Tibial nerve (tissue), 4 donors: ENCODE measurements at regions not wholly inside any gene's neighbourhood (a gene's known extent, or its start where the extent isn't known, plus 50 kb on each side); places are given as distances from the start of the nearest gene placed in this dataset.

Experiments
- CTCF ChIP-seq, 5 experiments: fragments of 200-600 bp in 3 of 5; fragments of 450-650 bp in 2 of 5; sonication (generic) in 3 of 5; IDR thresholded peaks; one replicate each; pipeline ENCODE4 v1.5.1; 2016 to 2019; ENCODE audit warnings: antibody characterized with exemption in 5 of 5, mild to moderate bottlenecking in 3 of 5, moderate library complexity in 2 of 5
- EP300 ChIP-seq, 2 donors: sonication (generic); formaldehyde crosslinking; IDR thresholded peaks; one replicate each; pipeline ENCODE4 v1.6.1; 2017; ENCODE audit warnings: antibody characterized with exemption in 2 of 2, mild to moderate bottlenecking in 1 of 2
- POLR2A ChIP-seq, 2 donors: fragments of 450-650 bp; IDR thresholded peaks; one replicate each; pipeline ENCODE4 v1.6.1; 2017; ENCODE audit warnings: antibody characterized with exemption in 2 of 2, mild to moderate bottlenecking in 2 of 2, moderate library complexity in 2 of 2

DNA sequence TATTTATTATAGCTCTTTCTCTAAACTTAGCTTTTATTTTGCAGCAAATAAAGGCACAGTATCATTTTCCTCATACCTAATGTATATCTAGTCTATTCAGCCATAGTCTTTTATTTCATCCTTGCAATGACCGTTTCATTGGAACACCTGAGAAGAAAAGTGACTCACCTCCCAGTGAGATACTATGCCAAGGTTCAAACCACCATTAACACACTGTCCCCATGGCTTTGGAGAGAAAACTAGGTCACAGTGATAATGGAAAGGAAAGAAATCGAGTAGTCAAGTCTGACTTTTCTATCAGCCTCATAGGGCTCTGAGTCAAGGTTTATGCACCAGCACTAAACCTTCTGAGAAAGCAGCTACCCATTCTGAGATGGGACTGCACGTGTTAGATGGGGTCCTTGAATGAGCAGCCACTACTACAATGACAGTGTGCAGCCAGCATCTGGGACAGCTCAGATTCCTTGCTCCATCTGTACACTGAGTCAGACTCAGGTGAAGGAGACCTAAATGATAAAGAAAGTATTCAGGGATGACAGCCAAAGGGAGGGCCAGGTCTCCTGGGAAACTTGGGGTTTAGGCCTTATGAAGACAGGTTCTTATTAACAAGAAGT is 971.1 kb upstream of the ACVR2A start:
- TF ChIP-seq CTCF (IDR thresholded peaks at IDR 0.05) (no peak), EP300 (IDR thresholded peaks at IDR 0.05) (no peak), POLR2A (IDR thresholded peaks at IDR 0.05) (no peak)
